NCI-H1417 treated with DMSO at 0.1 percent for 48 hours (cell line): ENCODE measurements at regions not wholly inside any gene's neighbourhood (a gene's known extent, or its start where the extent isn't known, plus 50 kb on each side); places are given as distances from the start of the nearest gene placed in this dataset.

Source experiments
- DNase-seq: peaks from one replicate; lab custom pipeline; 2025; lab: John Stamatoyannopoulos, UW

DNA sequence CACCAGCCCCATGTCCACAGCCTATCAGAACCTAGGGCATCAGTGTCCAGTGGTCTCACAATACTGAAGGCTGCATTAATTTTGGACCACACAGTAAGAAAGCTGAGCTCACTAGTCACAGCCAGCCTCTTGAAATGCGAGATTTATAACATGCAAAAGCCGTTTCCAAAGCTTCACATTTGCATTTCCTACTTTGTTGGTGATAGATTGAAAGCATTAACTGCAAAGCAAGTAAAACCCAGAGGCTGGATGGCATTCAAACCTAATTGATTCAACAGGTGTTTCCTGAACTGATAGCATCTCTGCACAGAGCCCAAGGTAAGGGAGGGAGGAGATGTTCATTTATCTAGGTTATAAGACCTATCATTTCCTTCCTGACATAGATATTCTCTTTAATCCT lies 410.1 kb downstream of the OMA1 start:
- DNase-seq, result no peak

DNA sequence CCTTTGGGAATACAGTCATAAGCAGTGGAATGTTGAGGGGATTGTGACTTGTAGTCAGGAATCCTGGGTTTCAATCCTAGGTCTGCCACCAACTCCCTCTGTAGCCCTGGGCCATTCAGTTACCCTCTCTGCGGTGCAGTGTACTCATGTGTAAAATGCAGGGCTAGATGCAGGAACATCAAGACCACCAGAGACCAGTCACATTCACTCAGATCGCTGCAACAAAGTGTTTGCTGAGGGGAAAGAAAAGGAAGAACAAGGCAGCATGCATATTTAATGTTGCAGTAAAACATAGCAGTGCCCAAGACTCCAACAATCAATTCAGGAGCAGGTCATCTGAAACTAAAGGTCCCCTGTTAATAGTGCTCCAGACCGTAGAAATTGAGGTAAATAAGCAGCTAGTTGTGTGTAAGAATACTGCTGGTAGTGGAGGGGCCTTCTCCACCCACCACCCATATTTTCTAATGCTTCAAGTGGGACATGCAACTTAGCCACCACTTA lies 410.7 kb downstream of the OMA1 start:
- DNase-seq, result no peak

DNA sequence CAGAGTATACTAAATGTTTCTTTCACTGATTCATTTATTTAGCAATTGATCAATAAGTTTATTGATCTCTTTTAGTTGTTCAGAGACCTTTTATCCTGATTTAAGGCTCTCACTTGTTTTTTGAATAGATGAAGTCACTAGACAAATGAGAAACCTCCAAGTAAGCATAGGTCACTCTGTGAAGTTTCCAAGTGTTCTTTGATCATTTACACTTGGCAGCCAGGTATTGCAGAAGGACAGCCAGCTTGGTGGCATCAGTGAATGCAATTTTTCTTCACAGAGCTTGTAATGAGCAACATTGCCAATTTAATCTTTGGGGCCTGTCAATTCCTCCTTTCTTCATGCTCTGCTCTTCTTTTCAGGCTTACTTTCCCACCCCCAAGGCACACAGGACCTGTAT lies 413.0 kb downstream of the OMA1 start:
- no peak for DNase-seq

DNA sequence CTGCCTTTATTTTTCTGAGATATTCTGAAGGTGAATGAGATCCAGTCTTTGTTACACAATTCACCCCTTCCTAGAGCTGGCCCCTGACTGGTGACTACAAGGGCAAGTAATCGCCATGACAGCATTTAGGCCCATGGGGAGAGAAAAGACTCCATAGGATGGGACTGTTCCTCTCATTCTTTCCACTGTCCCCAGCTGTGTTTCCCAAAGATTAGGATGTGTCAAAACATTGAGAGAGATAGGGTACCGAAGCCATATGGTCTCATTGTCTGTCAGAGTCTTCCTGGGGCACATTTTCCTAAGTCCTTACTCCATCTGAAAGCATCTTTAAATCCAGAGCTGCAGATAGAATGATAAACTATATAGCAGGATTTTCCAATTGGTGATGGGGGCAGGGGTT lies 423.5 kb downstream of the OMA1 start:
- DNase-seq, result no peak

DNA sequence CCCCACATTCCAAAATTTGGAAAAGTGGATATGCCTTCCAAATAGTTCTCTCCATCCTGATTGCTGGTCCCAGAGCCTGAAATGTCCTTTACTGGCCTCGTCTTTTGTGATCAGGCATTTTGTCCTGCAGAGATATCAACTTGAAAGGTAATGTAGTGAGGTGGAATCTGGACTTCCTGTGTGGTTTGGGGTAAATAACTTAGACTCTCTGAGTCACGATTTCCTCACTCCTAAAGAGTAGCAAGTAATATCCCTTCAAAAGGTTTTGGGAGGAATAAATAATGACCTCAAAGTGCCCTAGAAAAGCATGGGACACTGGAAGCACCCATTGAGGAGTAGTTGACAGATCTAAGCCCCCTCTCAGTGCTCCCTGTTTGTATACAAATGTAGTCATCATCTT lies 426.6 kb downstream of the OMA1 start:
- no peak for DNase-seq

DNA sequence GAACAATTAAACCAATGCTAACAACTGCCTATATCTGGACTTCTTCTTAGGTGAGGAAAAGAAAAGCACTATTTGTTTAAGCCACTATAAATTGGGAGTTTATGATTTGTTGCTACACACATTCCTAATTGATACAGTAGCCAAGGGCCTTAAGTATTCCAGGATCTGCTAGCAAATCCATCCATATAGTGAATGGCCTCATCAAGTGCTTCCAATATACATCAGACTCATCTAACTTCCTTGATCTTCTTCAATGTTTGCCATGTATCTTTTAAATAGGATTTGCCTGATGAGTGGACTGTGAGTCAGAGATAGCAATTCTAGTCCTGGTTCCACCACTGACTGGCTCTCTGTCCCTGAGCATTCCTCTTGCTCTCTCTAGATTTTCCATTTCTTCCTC lies 430.2 kb downstream of the OMA1 start:
- no peak for DNase-seq

DNA sequence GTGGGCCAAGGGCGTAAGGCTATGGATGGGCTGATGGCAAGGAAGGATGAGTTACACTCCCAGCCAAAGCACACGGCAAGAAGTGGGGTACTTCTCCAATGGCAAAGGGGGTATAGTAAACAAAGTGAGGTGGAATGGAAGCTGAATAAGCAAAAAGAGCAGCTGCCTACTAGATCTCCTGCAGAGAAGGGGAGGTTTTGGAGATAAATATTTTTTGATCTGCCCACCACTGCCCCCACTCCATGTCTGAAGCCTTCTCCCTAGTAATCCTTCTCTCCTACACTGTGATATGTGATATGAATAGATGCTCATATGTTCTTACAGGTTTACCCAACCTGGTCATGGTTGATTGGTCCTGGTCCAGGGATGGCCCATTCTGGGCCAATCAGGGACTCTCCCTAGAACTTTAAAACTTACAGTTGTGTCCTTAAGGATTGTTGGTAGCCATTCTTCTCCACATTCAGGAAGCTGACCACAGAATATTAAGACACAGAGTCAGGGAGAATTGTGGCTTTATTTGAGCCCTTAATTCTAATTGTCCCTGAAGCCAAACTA lies 436.8 kb downstream of the OMA1 start:
- DNase-seq, result no peak

DNA sequence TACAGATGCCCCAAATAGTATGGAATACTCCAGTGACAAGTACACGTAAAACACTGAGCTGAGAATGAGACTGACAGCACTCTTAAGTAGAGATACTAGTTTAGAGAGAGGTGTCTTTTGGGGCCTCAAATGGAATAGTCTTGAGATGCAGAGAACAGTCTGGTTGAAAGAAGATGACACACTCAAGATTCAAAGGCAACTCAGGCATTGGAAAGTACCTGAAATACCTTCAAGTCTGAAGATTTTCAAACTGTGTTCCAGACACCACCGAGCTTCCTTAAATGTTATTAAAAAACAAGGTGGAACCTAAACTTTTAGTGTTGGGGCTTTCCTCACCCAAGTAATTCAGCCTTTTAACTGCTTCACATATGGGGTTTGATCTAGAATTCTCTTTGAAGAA lies 437.7 kb downstream of the OMA1 start:
- no peak for DNase-seq

DNA sequence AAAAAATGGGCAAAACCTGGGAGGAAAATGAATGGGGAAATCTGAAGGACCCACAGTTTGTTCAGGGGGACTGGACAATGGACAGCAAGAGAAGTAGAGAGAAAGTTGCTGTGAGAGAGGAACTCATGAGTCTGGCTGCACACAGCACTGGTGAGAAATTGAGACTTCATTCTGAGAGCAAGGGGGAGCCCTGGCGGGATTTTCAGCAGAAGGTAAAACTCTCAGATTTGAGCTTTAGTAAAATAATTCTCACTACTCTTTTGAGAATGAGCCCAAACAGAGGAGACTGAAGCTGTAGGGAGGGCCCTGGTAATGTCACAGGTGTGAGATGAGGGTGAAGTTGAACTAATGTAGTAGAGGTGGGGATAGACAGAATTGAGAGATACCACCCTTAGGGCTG lies 438.6 kb downstream of the OMA1 start:
- DNase-seq, result no peak

DNA sequence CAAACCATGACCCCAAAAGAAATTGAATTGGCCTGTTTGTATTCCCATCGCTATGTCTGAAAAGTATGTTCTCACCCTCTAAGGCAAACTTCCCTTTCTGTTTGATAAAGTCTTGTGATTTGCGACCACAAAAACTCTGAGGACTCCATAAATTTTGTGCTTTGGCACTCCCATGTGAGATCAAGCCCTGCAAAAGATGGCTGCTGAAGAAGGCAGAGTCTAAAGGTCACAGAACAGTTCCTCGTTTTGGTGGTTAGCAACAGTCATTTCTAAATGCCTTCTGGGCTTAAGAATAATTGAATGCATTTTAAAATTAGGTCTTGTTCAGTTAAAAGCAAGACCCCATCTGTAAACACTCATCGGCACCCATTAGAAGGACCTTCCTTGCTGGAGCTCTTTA lies 441.6 kb downstream of the OMA1 start:
- no peak for DNase-seq

DNA sequence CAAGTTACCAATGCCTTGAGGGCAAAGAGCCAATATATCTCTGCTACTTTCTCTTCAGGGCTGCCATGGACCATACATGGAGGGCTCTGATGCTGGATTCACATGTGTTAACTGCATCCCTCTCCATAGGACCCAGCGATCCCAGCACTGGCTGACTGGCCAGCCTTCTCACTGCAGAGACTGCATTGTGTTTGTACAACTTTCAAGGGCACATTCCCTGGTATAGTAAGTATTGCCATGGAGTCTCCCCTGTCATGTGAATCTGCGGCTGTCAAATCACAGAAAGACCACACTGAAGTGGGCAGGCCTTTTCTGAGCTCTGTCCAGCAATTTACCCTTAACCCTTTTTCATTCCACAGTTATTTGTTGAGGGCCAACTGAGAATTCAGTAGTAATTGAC lies 449.8 kb downstream of the OMA1 start:
- DNase-seq, result no peak

DNA sequence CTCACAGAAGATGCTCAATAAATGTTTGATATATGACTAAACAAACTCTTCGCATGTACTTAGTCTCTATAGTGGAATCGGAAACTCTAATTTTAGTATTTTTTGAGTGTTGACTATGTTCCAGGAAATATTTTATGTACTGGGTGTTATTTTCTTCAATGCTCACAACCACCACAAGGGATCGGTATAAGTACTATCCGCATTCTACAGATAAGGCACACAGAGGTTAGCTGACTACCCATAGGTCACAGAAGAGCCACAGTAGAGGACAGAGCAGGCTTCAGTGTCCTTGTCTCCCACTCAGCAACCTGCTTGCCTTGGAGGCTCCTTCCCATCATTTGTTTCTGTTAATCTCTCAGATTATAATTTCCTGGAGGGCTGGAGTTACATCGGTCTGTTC lies 451.3 kb downstream of the OMA1 start:
- DNase-seq, result no peak

DNA sequence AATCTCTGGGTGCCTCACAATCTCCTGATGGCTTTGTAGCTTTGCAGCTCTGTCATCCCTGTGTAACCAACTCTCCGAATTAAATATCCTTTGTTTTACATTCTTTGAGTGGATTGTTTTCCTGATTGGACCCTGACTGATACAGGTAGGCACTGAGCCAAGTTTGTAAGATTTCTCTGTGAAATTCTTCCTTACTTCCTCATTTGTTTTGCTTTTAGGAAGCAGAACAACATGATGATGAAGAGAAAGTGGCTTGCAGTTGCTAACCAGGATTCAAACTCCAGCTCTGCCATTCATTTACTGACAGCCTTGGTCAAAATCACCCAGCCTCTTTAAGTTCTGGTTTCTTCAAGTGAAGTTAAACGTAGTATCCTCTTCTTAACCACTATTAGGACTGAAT lies 452.3 kb downstream of the OMA1 start:
- DNase-seq, result no peak

DNA sequence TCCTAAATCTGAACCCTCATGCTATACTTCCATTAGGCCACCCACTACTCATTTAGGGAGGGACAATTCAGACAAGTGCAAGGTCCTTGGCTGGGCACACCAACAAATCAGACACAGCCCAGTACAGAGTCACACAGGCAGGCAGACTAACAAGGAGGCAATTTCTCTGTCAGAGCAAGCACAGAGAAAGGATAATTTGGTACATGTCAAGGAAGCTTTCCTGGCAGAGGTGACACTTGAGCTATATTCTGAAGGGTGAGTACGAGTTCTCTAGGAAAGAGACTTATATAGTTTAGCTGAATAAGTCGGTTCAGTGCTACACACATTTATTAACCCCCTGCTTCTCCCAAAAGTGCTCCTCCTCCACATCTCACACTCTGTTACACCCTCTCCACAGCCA lies 455.9 kb downstream of the OMA1 start:
- DNase-seq, result no peak

DNA sequence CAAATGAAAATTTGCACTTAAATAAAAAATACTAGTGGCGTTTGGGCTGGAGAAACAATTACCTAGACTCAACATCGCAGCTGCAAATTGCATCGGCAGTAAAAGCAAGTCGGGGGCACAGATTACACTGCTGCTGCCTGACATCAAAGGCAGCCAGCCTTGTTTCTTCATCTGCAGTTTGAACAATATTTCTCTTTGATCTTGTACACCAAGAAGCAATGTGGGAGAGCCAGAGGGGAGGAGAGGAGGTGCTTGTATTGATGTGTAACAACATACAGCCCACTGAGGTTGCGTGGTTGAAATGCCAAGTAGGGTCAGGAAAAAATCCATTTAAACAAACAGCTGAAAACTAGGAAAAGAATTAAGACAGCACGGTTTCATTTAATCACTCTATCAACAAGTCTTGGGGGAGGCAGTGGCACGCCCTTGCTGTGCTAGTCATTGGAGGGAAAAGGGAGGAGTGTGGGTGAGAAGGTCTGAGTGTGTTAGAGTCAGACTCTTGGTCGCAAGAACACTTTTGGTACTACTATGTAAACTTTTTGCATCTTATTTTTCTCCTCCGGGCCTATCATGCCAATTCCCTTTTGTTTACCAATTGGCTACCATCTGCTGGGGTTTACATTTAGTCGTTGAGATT lies 456.5 kb downstream of the OMA1 start:
- no peak for DNase-seq

DNA sequence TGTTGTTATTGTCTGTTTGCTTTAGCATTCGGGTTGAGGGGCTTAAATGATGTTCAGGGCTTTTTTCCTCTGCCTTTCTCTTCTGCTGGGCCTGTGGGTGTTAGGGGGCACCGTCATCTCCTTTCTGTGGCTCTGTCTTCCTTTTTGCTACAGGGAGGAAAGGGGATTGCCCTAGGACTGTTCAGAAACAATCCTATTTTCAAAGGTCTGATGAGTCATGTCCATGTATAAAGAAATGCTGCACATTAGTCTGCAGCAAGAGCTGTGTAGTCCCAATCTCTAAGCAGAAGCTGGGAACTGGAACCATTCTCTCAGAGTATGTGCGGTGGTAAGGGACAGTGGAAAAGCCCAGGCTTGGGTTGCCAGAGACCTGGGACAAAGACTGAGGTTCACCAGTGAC lies 462.3 kb downstream of the OMA1 start:
- DNase-seq, result no peak

DNA sequence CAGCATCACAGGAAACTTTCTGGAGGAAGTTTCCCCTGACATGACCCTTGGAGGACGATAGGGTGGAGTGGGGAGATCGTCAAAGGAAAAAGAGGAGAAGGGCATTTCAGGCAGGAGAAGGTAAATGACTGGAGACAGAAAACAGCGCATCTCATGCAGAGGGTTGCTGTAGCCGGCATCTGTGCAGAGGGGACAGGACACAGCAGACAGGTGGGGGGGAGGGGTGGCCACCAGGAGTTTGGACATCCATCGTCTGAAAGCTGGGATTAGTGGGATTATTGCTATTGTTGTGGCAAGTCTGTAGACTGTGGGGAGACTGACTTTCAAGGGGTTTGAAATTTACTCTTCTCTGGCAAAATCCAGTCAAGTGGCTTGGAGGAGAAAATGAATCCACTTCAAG lies 463.9 kb downstream of the OMA1 start:
- DNase-seq, result no peak

DNA sequence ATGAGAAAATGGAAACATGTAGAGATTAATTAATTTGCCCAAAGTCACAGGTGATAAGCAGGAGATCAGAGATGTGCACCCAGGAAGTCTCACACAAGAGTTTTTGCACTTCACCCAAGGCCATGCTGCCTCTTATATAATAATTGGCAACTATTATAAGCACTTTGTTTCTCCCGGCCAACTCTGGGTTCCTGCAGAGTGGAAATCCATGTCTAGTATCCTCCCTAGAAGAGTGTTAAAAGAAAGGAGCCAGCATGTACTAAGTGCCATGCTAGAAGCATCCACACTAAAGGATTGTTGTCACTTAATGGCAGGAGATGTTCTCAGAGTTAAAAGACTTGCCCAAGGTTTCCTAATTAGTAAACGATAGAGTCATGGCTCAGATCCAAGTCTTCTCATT lies 470.3 kb downstream of the OMA1 start:
- DNase-seq, result no peak

DNA sequence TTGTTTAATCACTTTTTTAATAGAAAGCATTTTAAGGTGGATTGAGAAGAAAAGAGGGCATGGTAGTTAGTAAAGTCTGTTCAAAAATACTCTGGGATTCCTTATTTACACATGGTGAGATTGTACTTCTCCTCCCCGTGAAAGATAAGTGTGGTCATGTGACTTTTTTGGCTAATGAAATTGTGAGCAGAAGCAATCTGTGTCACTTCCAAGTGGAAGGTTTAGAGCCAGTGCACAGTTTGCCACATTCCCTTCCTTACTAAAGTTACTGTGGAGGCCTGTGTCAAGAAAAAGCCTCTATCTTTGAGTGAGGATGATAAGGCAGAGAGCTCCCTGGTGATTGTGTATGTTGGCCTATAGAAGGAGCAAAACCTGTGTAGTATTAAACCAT lies 471.3 kb downstream of the OMA1 start:
- DNase-seq, result no peak

DNA sequence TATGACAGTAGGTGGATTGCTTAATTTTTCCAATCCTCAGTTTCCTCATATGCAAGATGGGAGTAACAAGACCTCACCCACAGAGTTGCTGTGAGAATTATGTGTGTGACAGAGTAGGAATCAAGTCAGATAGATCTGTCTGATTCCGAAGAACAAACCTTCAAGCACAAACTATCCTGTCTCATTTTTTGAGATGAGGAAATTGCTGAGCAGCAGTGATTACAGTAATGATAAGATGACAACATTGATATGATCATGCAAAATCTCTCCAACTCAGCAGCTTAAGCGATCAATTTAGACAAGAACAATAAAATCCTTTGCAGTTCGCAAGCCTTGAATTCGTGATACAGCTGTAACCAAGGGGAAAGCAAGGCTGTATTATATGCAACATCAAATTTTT lies 474.1 kb downstream of the OMA1 start:
- DNase-seq, result no peak

DNA sequence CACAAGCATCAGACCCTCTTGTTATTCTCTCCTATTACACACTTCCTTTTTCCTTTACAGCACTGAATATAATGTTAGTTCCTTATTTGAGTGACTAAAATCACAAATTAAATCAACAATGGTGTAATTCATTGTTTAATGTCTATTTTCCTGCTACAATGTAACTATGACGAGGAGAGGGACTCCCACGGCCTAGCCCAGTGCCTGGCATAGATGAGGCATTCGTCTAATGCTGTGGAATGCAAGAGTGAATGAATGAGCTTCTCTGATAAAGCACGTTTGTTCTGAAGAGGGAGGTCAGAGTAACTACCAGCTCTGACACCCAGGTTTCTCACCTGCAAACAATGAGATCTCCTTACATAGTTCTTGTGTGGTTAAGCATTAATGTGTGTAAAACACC lies 479.4 kb downstream of the OMA1 start:
- no peak for DNase-seq

DNA sequence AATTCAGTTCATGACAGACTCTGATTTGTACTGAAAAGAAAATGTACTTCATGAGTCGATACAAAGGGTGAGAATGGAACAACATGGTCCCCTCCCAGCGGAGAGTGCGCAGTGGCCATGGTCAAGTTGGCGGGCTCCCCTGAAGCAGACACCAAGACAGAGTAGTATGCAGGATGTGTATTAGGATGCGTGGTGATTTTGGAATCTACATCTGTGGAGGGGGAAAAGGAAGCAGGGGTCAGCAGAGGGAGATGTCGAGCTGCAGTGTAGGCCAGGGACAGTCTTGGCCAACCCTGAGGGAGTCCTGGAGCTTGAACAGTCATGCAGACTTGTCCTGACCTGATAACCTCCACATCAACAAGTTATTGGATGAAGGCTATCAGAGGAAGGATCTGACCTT lies 481.0 kb downstream of the OMA1 start:
- DNase-seq, result no peak

DNA sequence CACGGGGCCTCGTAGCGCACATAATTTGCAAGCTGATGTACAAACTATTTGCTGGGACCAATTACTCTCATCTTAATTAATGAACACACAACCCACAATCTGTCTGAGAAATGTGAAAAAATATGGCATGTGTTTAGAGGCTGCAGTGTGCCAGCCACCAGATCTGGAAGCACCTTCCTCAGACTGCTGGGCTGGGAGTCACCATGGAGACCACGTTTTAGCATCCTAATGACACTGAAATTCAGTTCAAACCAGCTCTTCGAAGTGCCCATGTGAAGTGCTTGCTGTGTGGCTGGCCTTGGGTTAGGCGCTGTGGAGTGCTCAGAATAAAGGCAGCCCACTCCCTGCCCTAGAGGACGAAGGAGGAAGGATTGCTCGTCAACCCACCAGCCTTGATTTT lies 482.4 kb downstream of the OMA1 start:
- DNase-seq, result no peak

DNA sequence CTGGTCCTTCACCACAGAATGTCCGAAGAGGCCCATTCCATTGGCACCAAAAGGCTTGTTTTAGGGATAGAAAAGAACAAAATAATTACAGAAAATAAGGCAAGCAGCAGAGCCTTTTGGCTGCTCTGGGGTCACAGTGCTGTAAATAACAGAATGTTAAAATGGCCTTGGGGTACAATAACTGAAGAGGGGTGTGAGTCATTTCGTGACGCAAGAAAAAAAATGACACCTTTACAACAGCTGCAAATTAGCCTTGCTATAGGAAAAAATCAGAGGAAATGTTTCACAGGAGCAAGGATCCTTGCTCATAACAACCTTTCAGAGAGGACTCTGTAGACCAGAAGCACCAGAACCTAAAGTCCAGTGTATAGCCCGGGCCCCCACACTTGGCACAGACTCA lies 483.4 kb downstream of the OMA1 start:
- no peak for DNase-seq

DNA sequence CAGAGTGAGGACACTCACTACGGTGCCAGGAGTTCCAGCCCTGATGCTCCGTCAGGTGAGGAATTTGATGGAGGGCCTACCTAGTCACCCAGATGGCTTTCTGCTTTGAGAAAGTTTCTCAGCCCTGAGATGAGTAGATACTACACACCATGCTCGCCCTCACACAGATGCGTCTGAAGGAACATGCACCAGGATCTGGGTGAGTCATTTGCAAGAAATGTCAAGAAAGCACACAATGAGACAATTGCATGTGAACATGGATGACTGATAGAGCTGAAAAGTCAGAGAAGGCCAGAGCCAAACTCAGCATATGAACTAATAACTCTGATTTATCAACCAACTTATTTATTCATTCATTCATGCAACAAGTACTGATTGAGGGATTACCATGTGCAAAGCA lies 483.9 kb downstream of the OMA1 start:
- DNase-seq, result no peak
